SK-MEL-5 (cell line): ENCODE measurements at regions not wholly inside any gene's neighbourhood (a gene's known extent, or its start where the extent isn't known, plus 50 kb on each side); places are given as distances from the start of the nearest gene placed in this dataset.

Source experiments
- DNase-seq: peaks from one replicate; pipeline ENCODE4 v3.0.0-alpha.2; 2016; ENCODE audit warnings: low read depth, low spot score
- in situ Hi-C: cut with HindIII; loops from 2 replicates; pipeline ENCODE4 v1.10.0; 2016; ENCODE audit warnings: low sequenced_read_pairs, high pct_unique_total_duplicates, low pct_unique_long_range_greater_than_20kb

DNA sequence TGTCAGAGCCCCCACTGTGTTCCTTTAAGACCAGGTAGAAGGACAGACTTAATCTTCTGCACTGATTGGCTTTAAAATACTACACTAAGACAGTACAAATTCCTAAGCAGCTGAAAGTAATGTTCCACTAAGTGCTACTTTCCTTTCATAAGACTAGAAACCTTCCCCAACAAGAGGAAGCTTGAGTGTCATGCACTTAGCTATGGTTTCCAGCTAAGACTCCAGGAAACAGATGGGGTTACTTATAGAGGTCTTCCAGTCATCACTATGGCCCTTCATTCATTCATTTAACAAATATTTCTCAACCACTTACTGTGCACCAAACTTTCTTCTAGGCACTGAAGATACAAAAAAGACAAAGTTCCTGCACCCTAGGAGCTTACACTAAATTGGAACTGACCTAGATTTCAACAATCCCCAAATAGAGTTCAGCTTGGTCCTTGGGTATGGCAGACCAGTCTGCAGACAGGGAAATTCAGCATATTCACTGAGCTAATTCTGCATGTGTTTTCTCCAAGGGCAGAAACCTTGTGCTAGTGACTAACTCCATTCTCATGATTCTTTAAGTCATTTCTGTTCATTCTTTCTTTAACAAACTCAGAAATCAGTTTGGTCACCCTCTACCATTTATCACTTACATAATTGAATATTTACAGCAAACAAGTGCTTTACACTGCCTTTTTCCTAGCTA, 178.4 kb upstream of the MTNR1B start:
- in situ Hi-C loops = no loop called here
- DNase-seq = no peak

GRCh38 chr11:92791886-92792285, 177.6 kb upstream of the MTNR1B start:
- in situ Hi-C loops = no loop called here
- no peak for DNase-seq

GRCh38 chr11:92793189-92793588, 176.3 kb upstream of the MTNR1B start:
- in situ Hi-C loops = no loop called here

DNA sequence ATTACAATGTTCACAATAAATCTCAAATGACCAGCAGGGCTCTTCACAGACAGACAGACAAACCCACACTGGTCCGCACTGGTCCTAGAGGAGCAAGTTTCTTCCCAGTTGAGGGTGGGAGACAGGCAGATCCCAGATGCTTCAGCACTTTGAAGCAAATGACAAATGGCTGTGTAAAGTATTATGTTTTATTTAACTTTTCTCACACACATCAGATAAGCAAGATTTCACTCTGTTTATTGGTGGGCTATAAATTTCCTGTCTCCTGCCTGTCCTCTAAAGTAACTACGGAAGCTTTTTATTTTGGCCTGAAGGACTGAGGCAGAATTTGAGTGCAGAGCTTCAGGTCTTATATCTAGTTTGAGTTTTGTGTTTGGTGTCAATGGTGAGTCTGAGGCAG, 174.7 kb upstream of the MTNR1B start:
- no peak for DNase-seq
- in situ Hi-C loops = no loop called here

More at GRCh38 chr11:92793189-92793588, 176.3 kb upstream of the MTNR1B start:
- no peak for DNase-seq

DNA sequence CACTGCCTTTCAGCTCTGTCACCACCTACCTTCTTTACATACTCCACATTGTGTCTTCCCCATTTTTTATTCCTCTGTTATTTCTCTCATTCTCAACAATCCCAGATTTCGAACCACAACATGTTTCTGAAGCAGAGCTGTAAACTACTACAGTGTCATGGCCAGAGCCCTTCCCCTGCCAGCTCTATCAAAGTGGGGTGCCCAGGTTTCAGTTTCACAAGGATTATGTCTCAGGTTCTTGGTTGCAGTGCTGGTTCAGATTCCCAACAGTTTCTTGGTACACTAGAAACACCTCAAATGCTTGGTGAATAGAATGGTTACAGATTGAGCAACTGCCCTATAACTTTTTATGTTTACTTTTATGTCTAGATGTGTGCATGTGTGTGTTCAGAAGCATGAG, 172.7 kb upstream of the MTNR1B start:
- no peak for DNase-seq
- in situ Hi-C loops = no loop called here

DNA sequence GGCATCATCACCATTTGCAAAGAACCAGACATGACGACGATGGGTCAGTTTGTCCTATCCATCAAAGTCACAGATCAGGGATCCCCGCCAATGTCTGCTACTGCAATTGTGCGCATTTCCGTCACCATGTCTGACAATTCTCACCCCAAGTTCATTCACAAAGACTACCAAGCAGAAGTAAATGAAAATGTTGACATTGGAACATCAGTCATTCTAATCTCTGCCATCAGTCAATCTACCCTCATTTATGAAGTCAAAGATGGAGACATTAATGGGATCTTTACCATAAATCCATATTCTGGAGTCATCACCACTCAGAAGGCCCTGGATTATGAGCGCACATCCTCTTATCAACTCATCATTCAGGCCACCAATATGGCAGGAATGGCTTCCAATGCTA, 171.6 kb upstream of the MTNR1B start:
- in situ Hi-C loops = no loop called here
- no peak for DNase-seq

DNA sequence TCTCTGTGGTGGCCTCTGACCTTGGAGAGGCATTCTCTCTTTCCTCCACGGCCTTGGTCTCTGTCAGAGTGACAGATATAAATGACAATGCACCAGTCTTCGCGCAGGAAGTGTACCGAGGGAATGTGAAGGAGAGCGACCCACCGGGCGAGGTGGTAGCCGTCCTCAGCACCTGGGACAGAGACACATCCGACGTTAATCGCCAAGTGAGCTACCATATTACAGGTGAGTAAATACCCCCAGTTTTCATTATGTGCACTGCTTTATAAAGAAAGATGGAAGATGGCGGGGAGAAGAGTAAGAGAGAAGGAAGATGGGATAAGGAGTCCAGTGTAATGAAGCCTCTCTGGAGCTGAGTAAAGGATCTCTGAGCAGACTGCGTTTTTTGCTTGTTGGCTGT, 167.8 kb upstream of the MTNR1B start:
- in situ Hi-C loops = no loop called here
- no peak for DNase-seq

DNA sequence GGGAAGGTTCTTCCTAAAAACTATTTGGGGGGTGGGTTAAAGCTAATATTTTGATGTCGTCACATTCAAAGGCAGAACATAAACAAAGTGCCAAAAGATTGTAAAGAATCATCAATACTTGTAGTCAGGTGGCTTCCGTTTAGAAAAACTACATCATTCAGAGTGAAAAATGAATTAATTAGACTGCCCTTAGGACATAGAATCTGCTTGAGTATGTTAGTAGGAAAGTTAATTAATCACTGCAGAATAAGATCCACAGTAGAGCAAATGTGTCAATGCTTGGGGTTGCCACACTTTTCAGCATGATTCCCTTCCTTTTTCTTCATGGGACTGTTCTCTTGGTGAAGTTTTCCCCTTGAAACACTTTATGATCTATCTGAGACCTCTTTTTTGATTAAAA, 166.8 kb upstream of the MTNR1B start:
- no peak for DNase-seq
- in situ Hi-C loops = no loop called here

DNA sequence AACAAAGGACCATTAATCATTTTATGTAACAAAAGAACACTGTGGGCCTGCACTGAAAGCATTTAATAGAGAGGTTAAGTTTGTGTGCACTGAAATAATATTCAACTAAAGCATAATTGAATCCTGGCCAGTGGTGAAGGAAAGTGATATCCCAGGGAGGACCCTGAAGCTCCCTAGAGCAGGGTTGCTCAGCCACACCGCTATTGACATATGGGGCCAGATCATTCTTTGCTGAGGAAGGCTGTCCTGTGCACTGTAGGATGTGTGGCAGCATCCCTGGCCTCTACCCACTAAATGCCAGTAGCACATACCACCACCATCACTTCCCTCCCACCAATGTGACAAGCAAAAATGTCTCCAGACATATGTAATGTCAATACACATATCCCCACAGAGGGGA, 166.1 kb upstream of the MTNR1B start:
- in situ Hi-C loops = no loop called here
- DNase-seq = no peak

DNA sequence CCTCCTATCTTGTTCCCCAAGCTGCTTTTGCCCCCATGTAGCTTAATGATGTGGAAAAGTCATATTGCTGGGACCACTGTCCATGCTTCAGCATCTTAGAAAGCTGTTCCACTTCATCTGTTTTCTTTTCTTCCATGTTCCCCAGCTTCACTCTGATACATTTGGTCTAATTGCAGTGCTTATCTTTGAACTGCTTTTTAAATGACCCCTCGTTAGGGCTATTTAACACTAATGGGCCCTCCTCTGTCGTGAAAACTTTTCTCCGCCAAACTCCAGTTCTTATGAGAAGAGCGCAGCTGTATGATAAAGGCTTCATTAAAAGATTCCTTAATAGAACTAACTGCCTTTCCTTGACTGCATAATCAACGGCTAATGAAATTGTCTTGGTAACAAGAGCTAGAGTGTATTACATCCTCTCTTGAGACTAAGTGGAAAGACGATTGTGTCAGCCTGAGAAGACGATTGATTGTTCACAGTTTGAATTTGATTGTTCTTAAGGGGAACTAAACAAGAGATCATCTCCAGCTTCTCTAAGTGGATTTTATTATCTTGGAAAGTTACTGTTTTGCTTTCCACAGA, 165.0 kb upstream of the MTNR1B start:
- DNase-seq = no peak
- in situ Hi-C loops = no loop called here

DNA sequence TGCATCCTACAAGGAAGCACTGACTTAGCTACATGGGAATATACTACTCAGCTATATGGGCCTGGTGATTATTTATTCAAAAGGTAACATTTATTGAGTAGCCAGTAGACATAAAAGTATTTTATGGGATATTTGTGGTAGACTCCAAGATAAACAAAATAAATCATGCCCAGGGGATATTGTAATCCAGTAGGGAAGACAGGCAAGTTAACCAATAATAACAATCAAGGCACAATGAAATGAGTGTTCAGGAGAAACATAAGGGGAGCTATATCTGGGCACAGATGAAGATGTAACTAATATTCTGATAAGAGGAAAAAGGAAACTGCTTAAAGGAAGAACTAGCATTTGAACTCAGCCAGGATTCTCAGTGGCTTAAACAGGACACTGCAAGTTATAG, 161.4 kb upstream of the MTNR1B start:
- no peak for DNase-seq
- in situ Hi-C loops = no loop called here

DNA sequence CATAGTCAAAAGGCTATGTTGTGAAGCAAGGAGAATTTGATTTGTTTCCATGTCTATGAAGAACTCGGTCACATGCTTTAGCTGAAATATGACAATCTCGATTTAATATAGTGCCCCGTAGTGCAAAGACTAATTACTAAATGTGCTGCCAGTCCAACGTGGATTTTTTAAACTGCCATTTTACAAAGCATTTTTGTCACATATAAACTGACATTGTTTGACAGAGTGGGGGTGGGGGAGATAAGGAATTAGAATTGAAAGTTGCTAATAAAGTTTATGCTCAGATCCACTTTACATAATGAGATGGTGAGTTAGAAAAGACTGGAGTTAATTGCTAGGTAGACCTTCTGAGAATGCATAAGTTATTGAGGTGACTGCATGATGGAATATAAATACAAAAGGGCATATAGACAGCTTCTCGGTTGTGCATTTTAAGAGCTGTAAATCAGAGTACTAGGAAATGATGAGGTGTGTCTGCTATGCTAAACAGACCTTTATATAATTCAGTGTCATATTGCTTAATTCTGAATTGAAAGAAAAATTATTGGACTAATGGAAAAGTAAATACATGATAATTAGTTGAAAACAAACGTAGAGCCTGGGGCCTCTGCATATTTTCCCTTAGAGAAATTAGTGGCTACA, 158.9 kb upstream of the MTNR1B start:
- no peak for DNase-seq
- in situ Hi-C loops = no loop called here

GRCh38 chr11:92811341-92811740, 158.1 kb upstream of the MTNR1B start:
- in situ Hi-C loops = no loop called here

GRCh38 chr11:92812841-92813240, 156.6 kb upstream of the MTNR1B start:
- in situ Hi-C loops = no loop called here
- no peak for DNase-seq

More at GRCh38 chr11:92811341-92811740, 158.1 kb upstream of the MTNR1B start:
- no peak for DNase-seq

DNA sequence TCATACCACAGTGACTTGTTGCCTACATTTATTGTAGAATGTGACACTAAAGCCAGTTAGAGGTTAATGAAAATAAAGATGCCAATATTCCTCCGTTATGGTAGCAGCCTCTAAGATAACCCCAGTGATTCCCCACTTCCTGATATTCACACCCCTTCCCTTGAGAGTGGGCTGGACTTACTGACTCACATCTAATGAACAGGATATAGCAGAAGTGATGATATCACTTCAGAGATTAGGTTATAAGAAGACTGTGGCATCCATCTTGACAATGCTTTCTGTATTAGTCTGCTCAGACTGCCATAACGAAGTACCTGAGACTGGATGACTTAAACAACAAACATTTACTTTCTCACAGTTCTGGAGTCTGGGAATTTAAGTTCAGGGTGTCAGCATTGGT, 149.6 kb upstream of the MTNR1B start:
- in situ Hi-C loops = no loop called here
- DNase-seq = no peak

DNA sequence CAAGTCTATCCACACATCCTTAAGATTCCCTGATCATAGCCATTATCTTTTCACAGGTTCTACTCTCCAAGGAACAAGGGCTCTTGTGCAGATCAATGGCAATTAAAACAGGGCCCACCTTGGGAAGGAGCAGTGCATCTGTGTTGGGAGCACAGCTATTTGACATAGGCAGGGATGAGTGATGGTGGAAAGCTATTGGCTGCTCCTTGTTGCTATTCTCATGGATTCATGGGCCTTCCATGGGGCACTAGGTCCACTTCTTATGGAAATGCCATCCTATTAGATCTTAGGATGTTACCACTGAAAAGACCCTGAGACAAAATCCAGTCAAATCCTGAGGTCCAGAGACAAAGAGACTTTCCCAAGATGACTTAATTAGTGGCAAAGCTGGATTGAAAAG, 148.6 kb upstream of the MTNR1B start:
- no peak for DNase-seq
- in situ Hi-C loops = no loop called here

DNA sequence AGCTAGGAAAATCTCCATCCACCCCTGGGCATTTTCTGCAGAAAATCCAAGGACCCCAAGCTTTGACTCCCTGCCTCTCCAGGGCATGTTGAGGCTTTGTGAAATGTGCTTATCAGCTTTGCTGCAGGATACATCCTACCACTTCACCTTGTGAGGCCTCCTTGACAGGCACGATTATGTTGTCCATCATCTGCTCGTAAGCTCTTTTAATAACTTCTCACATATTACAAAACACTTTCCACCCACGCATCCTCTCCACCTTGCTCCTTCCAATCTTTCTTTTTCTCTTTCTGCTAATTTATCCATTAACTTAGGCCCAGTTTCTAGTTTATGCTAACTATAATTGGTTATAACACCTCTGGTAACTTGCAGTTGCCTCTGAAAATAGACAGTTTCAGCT, 147.0 kb upstream of the MTNR1B start:
- in situ Hi-C loops = no loop called here
- no peak for DNase-seq

- in situ Hi-C loops = no loop called here
These were observed 143.3 kb upstream of the MTNR1B start for GRCh38 chr11:92826136-92826535.

DNA sequence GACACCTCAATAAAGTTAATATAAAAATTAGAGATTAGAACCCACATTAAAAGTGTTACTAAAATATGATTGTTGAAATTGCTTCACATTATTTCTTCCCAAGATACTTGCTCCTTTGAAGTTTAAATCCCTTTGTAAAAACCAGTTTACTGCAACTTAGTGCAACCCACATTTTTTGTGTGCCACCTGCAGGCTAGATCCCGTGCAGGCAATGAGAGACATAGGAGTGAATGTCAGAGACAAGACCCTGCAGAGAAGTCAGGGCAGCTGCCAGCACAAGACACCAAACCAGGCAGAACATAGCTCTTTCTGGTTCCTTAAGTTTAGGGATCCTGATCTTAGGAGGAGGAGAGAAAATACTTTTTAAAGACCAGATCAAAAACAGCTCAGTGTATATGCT, 142.8 kb upstream of the MTNR1B start:
- no peak for DNase-seq
- in situ Hi-C loops = no loop called here

More at GRCh38 chr11:92826136-92826535, 143.3 kb upstream of the MTNR1B start:
- no peak for DNase-seq
